GM12801 (cell line): ENCODE measurements at regions not wholly inside any gene's neighbourhood (a gene's known extent, or its start where the extent isn't known, plus 50 kb on each side); places are given as distances from the start of the nearest gene placed in this dataset.

Experiments
- CTCF ChIP-seq: IDR thresholded peaks from one replicate; pipeline ENCODE4 v1.5.1; 2011; ENCODE audit warnings: control low read depth; ENCODE audit not compliant: insufficient read length; ENCODE audit errors: extremely low read depth

DNA sequence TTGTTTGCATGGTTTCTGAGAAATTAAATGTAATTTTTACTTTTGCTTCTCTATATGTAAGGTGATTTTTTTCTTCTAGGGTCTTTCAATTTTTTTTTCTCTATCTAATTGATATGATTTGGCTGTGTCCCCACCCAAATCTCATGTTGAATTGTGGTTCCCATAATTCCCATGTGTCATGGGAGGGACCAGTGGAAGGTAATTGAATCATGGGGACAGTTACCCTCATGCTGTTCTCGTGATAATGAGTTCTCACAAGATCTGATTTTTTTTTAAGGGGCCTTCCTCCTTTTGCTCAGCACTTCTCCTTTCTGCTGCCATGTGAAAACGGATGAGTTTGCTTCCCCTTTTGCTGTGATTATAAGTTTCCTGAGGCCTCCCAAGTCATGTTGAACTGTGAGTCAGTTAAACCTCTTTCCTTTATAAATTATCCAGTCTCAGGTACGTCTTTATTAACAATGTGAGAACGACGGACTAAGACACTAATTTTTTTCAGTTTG lies 150.8 kb downstream of the MTRR start:
- TF ChIP-seq CTCF: no peak

- TF ChIP-seq CTCF: no peak
These were observed 152.0 kb downstream of the MTRR start for GRCh38 chr5:8020861-8021514.

DNA sequence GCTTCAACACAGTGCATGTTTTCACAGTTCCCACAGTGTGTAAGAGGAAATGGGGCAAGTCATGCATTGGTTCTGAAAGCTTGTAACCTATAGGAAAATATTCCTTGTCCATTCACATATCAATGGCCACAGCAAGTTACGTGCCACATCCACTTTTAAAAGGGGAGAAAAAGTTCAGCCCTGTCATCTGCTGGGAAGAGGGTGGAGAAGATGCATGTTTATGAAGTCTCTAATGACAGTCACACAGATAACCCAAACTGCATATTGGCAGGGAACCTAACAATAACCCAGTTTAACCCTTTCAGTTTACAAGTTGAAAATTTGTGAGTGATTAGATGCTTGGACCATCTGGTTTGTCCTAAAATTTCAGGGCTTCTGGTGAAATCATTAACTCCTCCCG lies 159.3 kb downstream of the MTRR start:
- TF ChIP-seq CTCF: no peak

- TF ChIP-seq CTCF: no peak
These were observed 164.3 kb downstream of the MTRR start for GRCh38 chr5:8033261-8033660.

- no peak for TF ChIP-seq CTCF
These were observed 165.9 kb downstream of the MTRR start for GRCh38 chr5:8034852-8035251.

DNA sequence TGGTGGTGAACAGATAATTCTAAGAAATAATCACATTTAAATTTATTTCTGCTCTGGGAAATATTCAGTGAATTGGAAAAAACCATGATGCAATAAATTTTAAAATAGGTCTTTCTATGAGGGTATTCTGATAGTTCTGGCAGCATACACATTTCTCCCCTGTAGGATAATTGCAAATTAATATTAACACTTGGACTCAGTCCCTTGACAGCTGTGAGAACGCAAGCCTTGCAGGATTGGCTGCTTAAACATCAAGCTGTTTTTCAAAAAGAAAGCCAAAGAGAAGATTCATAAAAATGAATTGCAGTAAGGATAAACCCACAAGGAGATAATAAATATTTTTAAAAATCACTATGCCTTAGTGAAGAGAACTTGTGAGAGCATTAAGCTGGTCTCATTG lies 180.0 kb downstream of the MTRR start:
- no peak for TF ChIP-seq CTCF

GRCh38 chr5:8050616-8051175 lies 181.7 kb downstream of the MTRR start:
- no peak for TF ChIP-seq CTCF

GRCh38 chr5:8053270-8053669 lies 184.3 kb downstream of the MTRR start:
- TF ChIP-seq CTCF: no peak
